UCSD-AML1 (cell line): ENCODE measurements at regions not wholly inside any gene's neighbourhood (a gene's known extent, or its start where the extent isn't known, plus 50 kb on each side); places are given as distances from the start of the nearest gene placed in this dataset.
"Not testable (repeated sequence)": the region's sequence is repeated elsewhere in the genome, so short reads cannot be mapped to it uniquely, and the experiment has no call there.

Experiments
- DNase-seq: peaks from one replicate; lab custom pipeline; 2025; ENCODE audit not compliant: unreplicated experiment; lab: John Stamatoyannopoulos, UW

DNA sequence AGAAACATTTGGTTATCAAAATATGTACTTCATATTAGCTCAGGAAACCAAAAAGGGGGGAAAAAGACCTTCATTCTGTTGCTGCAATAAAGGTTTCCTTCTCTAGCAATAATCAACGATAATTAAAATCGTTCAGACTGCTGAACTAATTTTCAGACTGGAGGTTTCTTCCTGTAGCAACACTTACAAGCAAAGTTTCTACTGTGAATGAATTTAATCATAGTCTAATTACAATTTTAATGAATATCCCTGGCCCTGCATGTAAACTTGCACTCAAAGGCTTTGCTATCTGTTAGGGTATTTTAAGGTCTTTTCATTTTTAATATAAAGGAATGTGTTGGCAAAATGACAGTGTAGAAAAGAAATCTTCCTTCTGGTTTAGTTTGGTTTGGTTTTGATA, 265.2 kb downstream of the QDPR start:
- no peak for DNase-seq

DNA sequence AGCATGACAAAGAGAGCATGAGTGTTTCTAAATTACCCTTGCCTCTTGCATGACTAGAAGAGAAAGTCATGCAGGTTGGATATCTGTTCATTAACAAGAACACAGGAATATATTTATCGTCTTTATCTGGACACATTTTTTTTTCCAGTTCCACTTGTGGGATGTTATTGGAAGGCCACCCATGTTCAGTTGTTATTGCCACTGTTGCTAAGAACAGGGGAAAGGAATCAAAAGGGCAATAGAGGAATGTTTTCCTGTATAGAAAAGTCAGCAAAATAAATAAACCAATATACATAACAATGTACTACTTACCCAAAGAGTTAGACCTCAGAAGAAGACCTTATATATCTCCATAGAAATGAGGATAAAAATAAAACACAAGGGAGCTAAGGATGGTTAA, 270.1 kb downstream of the QDPR start:
- no peak for DNase-seq

DNA sequence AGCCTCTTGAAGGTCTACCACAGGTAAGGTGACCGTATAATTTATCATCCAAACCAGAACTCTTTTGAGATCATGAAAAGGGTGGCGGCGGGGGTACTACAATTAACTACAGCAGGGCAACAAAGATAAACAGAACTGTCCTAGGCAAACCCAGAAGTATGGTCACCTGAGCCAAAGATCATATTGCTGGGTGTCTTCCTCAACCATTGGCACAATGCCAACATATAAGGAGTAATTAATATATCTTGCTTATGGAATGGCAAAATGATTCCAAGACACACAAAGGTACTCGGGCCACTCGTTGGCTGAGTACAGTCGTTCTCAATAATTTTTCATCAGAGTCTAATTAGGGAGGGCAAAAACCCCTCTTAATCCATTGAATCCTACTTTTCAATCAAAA, 273.3 kb downstream of the QDPR start:
- no peak for DNase-seq

DNA sequence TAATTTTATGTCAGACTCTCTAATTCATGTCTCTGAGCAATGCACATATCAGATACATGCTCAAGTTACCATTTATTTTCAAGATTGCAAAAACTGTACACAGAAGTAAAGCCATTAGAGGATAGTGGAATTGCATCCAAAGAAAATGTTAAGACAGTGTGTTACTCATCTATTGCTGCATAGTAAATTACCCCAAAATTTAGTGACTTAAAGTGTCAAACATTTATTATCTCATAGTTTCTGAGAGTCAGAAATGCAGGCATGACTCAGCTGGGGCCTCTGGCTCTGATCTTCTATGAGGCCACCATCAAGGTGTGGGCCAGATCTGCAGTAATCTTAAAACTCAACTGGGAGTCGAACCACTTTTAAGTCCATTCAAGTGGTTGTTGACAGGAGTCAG, 275.2 kb downstream of the QDPR start:
- no peak for DNase-seq

DNA sequence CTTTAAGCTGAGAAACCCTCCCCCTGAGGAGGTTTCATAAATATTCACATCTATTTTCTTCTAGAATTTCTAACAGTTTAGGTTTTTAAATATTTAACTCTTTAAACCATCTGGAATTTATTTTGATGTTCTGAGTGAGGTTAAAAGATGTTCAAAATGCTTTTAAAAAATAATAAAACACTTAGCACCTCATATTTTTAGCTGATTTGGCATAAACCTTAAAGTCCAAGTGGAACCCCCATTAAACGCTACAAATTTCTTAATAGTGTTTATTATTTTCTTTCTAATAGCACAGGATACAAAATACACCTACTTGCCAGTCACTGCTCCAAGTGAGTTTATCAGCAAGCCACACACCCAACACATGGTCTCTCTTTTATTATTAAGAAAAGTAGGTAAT, 277.2 kb downstream of the QDPR start:
- DNase-seq = no peak

DNA sequence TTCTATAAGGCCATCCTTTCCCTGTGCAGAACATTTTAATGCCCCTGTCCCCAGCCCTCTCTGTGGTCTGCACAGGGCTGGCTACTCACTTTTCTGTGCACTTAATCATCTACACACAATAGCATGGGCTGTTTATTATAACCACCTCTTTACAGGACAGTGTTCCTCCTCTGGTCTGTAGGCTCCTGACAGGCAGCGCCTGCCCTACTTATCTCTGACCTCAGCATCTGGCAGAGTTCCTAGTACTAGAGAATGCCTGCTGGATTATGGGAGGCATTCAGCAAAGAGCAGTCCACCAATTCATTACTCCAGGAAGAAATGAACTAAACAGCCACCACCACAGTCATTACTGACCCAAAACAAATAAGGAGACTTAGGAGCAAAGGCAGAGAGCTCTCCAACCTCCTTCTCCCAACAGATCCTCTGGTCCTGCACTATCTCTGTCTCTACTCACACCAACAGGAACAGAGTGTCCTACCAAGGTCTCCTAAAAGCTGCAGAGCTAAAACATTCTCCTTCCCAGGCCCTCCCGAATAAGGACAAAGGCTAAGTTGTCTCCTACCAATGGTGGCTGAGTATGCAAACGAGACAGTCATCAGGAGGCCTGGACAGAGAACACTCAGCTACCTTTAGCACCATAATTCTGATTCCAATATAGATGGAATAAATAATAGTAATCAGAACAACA, 279.2 kb downstream of the QDPR start:
- DNase-seq = no peak

DNA sequence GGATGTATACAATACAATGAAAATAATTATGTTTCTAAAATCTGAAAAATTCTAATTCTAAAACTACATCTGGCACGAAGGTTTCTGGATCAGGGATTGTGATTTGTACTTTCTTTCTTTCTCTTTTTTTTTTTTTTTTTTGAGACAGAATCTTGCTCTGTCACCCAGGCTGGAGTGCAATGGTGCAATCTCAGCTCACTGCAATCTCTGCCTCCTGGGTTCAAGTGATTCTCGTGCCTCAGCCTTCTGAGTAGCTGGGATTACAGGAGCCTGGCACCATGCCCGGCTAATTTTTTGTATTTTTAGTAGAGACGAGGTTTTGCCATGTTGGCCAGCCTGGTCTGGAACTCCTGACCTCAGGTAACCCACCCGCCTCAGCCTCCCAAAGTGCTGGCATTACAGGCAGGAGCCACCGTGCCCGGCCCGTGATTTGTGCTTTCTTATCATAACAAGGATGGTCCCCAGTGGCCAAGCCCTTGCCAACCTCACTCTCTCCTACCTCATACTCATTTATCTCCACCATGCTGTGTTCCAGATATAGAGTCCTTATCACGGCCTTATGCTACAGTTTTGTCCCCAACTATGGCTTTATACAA, 279.9 kb downstream of the QDPR start:
- not testable (repeated sequence) for DNase-seq

DNA sequence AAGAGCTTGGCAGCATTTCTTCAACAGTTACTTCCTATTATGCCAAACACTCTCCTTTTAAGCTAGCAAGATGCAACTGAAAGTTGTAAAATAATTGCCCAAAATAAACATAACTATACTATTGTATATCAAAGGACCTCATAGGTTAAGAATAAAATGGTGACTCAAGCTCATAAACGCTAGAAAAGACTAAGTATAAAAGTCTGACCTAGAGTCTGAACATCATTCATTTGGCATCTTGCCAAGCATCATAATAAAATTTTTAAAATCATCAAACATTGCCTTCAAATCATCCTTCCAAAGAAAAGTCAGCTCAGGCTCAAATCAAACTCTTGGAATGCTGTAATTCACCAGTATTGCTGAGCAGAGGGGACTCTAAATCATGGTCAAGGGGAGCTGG, 281.2 kb downstream of the QDPR start:
- no peak for DNase-seq

DNA sequence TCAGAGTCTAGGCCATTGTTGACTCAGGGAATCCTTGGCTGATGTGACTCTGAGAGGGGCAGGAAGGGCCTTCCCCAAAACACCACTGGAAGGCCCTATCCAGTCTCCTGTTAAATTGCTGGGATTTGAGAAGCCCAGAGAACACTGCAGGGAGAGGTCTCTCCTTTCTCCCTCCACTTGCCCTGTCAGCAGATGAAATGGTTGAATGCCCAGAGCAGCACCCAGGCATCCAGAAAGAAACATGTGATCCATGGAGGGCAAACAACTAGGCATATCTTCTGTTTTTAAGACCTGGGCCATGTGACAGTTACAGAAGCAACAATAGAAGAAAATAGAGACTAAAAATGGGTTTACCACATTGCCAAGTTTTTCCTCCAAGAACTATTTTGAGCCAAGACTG, 291.1 kb downstream of the QDPR start:
- no peak for DNase-seq

DNA sequence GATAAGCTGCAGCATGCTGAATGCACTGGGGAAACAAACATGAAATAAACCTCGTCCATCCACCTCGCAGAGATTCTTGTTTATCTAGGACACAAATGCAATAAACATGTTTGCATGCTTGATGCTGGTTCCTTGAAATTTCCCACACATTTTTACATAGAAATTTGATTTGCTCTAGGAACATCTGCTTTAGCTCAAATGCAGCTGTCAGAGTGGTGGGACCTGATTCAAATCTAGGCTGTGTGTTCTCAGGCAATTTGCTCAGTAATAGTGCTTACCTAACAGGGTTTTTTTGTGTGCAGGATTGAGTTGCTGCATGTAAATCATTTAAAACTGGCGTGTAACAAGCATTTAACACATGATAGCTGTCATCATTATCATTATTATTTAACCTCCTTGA, 293.1 kb downstream of the QDPR start:
- no peak for DNase-seq

DNA sequence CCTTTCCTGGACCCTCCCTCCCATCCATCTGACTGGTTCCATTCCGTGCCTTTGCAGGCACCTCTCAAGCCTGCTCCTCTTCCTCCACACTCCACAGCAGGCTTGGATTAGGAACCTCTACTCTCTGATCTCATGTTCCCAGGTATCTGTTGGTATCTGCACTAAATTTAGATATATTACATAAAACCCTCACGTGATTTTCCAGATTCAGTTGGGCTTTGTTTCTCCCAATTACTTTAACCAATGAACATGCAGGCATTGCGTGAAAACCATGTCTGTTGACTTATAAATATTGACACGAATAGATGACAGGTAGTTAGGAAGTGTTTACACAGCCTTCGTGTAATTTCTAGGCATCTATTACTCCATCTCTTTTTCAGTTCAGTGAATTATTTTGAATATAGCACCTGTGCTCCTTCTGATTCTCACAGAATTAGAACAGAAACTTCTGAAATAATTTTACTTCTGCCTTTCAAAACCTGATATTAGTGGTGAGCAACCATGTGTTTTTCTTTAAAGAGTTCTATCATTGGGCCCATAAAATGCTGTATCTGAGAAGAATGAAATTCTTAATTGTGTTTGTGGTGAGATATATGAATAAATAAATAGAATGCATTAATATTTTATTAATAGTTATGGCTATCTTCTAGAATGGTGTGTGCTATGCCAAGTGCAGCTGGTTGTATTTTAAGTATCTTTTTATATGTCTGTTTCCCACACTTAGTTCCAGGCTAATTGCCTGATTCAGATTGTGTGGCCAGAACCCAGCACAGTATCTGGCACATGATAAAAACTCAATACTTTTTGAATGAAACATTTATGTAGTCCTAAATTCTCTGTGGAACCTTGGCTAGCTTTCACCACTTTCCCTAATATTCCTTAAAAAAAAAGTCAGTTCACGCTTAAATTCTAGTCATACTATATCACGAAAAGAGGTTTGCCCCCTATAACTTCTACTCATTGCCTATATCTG, 304.8 kb downstream of the QDPR start:
- no peak for DNase-seq

DNA sequence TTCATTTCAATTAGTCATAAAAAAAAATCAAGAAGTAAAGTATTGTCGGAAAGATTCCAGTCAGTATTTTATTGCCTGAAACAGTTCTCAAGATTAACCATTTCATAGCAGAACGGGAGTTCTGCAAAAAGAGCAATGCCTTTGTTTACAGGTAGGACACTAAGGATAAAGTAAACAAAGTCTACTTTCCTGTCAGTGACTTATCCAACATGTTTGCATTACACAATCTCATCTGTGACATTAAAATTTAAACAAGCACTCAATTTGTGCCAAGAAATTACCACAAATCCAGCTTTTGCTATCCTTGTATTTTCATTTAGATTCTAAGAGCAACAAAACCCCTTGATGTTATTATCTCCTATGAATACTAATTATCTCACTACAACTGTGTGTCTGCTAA, 306.5 kb upstream of the LDB2 start:
- no peak for DNase-seq

DNA sequence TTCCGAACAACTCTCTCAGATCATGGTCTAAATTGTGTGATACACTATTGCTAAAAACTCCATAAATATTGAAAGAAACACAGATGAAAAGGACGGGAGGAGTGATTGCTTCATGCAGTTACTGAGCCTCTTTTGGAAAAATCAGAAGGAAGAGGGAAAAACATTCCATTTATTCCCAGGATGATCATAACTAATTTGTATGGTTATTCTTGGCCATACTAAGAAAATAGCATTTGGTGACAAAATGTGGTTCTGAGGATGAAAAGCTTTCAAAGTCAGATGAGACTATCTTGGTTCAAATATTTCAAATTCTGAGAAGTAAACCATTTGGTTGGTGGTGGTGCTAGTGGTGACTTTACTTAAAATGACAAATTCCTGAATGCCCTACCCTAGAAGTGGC, 305.4 kb upstream of the LDB2 start:
- no peak for DNase-seq

DNA sequence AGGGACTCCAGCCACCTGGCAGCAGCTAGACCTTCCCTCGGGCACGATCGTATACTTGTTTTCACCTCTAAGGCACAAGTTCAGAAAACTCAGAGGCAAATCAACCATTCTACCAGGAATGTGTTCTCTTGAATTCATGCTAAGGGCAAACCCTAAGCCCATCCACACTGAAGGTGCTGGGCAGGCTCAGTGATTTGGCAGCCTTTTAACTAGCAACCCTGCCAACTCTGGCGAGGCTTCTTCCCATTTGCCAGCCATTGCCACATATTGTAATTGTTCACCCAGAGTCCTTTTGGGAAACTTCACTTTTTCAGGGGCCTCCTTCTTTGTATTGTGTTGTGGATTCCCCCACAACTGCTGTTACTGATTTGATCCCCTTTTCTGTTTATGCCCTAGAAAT, 298.6 kb upstream of the LDB2 start:
- no peak for DNase-seq

DNA sequence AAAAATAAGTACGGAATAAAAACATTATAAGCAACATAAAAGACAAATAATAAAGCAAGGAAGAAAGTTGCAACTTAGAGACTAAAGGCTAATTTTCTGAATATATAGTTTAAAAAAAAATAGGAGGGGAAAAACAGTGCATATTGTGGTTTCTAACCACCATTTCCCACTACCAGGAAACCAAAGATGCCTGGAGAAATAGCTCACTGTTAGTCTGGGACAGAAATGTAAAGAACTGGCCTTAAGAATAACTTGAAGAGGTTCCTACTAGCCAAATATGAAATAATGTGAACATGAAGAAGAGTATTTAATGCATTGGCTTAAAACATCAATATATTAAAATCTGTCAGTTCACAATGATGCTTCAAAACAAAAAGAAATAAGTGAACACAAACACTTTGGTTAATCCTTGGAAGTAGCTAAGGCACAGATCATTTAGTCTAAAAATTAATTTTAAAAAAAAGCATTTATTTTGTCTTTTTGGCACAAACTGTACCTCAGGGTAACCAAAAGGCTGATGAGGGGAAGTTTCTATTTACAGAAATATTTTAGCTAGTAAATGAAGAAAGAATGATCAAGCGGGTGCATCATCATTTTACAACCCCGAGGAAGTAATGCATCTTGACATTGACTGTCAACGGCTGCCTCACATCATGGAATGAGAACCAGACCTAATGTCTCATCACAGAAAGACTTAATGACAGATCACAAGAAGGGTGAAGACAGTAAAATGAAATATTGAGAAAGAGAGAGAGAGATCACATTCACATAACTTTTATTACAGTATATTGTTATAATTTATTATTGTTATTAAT, 297.2 kb upstream of the LDB2 start:
- DNase-seq = no peak

DNA sequence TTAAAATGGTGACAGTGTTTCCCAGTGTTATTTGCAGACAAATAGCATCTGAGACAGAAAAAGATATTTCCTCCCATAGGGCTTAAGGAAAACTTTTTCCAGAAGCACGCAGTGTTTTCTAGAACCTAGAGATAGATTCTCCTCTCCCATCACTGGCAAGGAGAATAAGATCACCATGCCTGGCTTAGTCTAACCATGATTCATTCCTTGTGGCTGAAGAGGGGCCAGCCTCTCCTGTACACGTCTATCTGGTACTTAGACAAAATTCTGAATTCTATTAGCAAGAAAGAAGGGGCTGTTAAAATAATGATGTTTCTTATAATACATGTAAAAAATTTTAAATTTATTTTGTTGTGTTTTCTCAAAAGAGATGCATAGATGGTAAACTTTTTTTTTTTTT, 296.1 kb upstream of the LDB2 start:
- DNase-seq = no peak

DNA sequence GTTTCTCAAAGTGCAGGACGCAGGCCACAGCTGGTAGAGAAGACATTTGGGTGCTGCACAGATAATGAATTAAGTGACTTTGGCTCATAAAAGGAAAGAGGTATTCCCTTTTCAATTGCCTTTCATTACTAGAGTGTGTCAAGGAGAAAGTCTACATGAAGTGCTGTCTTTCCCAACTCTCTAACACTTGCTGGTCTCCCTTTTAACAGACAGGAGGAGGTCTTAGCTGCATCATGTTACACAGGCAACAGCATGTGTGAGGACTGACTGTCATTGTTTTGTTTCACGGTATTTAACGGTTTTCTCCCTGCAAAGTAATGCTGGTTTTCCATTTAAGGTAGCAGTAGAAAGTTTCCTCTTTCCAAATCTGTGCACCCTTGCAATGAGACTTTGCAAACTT, 291.3 kb upstream of the LDB2 start:
- DNase-seq = no peak

DNA sequence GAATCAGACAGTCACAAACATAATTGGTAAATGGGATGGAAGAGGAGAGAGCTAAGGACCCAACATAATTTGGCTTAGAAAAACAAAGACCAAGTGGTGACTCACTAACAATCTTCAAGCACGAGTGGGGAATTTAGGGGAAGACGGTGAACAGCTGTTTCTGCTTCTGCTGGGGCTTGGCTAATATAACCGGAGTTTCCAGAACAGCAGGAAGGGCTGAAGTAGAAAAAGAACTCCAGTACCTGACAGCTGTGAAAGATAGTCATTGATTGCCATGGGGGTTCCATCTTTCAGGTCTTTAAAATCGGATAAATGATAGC, 290.9 kb upstream of the LDB2 start:
- DNase-seq = no peak

DNA sequence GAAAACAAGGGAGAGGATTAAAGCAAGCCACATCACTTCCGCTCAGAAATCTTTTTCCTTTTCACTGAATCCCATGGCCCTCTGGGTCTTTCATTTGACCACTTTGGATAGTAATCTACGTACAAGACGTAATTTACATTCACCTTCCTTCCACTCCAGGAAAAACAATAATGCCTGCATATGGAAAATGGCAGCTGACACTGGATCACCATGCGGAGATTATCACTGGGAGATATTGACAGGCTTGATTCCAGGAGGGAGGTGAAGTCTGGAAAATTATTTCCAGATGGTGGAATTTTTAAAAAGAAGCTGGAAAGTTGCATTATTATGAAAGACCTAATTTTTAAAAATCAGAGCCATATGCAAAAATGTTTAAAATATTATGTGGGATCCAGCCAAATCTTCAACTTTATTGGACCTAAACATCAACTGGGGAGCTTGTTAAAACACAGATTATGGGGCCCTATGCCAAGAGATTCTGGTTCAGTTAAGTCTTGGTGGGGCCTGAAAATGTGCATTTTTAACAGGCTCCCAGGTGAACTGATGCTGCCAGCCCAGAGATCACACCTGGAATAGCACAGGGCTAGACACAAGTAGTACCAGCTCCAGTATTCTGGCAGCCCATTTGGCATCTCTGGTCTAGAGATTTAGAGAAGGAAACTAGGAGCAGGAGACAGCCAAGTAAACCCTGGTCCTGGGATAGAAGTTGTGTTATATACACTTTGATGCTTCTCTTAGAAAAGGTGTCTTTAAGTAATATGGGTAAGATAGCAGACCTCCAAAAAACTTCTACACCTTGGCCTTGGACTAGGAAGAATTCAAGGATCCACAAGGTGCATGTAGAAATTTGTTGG, 290.3 kb upstream of the LDB2 start:
- DNase-seq = no peak

DNA sequence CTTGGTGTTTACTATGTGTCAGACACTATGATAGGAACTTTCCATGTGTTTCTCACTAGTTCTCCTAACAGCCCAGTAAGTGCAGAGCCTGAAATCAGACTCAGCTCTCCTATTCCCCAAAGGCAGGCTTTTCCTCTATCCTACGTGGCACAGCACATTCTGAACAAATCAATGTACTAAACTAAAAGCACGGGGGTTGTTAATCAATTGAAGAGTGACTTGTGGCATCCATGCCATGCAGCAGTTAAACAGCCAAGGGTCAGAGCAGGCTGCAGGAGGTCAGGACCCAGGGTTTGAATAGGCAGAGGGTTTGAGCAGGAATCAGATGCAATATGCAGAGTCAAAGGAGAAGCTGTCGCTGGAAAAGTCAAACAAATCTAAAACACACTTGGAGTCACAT, 289.7 kb upstream of the LDB2 start:
- no peak for DNase-seq

DNA sequence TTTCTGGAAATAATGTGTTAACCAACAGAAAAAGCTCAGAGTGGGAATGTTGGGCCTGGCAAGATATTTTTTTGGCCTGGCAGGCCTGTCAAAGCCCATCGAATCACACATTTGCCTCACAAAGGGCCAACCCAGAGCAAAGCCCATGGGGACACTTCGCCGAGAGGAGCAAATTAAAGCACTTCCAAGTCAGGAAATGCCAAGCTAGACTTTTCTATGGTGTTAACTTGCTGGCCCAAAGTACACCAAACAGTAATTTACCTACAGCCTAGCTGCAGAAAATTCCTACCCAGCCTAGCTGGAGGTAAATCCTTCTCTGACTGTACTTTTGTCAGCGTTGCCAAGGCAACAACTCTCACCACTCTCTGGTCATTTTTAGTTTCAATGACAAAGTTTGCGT, 288.6 kb upstream of the LDB2 start:
- no peak for DNase-seq
